SK-N-SH treated with all-trans-retinoic acid at 6 μM for 48 hours (cell line): ENCODE measurements at regions not wholly inside any gene's neighbourhood (a gene's known extent, or its start where the extent isn't known, plus 50 kb on each side); places are given as distances from the start of the nearest gene placed in this dataset.

Source experiments
- CSDC2 ChIP-seq: fragments of 250-450 bp; sonication (Bioruptor Pico); IDR thresholded peaks from 2 replicates; pipeline ENCODE4 v1.5.0; 2020; ENCODE audit warnings: mild to moderate bottlenecking, moderate library complexity
- RARB ChIP-seq: fragments of 250-450 bp; sonication (Bioruptor Pico); IDR thresholded peaks from 2 replicates; pipeline ENCODE4 v1.8.0; 2021; ENCODE audit warnings: mild to moderate bottlenecking, moderate library complexity
- ZFP3 ChIP-seq: fragments of 250-450 bp; sonication (Bioruptor Pico); IDR thresholded peaks from 2 replicates; pipeline ENCODE4 v1.5.0; 2020; ENCODE audit warnings: mild to moderate bottlenecking, moderate library complexity
- TF ChIP-seq, protein P1 (sequence below): fragments of 250-450 bp; sonication (Bioruptor Pico); IDR thresholded peaks from 2 replicates; pipeline ENCODE4 v1.5.0; 2020; ENCODE audit warnings: mild to moderate bottlenecking, moderate library complexity
- TF ChIP-seq, protein P2 (sequence below): fragments of 250-450 bp; sonication (Bioruptor Pico); IDR thresholded peaks from 2 replicates; pipeline ENCODE4 v1.5.1; 2020; ENCODE audit warnings: low read depth, mild to moderate bottlenecking, moderate library complexity
- TF ChIP-seq, protein P3 (sequence below): fragments of 250-450 bp; sonication (Bioruptor Pico); IDR thresholded peaks from 2 replicates; pipeline ENCODE4 v1.8.0; 2021; ENCODE audit warnings: low read depth, mild to moderate bottlenecking, moderate library complexity, borderline replicate concordance
- TF ChIP-seq, protein P4 (sequence below): fragments of 250-450 bp; sonication (Bioruptor Pico); IDR thresholded peaks from 2 replicates; pipeline ENCODE4 v1.8.0; 2020; ENCODE audit warnings: mild to moderate bottlenecking, moderate library complexity, borderline replicate concordance

DNA sequence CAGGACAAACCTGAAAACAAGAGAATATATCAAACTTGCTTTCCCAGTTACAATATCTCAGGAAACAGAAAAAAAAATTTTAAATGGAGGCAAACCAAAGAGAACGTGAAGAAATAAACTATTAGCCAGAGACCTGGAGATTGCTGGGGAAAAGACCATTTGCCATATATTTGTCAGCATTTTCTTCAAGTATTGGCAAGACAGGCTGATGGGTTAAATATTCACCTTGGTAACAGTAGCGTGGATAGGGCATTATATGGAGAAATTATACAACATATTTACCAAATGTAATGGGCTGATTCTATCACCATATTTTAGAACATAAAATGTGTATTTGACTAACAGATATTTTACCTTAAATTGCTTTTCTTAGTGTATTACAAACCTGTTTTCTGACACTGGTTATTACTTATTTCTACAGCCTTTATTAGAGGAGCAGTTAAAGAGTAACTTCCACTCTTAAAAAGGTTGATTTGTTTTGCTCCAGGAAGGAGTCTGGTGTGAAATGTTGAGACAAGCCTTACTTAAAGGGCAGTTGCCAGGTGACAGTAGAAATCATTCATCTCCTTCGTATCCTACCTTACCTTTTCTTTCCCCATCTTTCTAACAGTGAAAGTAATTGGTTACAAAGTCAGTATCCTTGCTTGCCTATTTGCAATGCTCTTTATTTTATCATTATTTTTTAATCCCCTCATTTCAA, 575.5 kb downstream of the GBA3 start:
- no peak for TF ChIP-seq ZFP3 (CRISPR knock-in tag)
- no peak for TF ChIP-seq CSDC2 (CRISPR knock-in tag)
- TF ChIP-seq, protein P1, sequence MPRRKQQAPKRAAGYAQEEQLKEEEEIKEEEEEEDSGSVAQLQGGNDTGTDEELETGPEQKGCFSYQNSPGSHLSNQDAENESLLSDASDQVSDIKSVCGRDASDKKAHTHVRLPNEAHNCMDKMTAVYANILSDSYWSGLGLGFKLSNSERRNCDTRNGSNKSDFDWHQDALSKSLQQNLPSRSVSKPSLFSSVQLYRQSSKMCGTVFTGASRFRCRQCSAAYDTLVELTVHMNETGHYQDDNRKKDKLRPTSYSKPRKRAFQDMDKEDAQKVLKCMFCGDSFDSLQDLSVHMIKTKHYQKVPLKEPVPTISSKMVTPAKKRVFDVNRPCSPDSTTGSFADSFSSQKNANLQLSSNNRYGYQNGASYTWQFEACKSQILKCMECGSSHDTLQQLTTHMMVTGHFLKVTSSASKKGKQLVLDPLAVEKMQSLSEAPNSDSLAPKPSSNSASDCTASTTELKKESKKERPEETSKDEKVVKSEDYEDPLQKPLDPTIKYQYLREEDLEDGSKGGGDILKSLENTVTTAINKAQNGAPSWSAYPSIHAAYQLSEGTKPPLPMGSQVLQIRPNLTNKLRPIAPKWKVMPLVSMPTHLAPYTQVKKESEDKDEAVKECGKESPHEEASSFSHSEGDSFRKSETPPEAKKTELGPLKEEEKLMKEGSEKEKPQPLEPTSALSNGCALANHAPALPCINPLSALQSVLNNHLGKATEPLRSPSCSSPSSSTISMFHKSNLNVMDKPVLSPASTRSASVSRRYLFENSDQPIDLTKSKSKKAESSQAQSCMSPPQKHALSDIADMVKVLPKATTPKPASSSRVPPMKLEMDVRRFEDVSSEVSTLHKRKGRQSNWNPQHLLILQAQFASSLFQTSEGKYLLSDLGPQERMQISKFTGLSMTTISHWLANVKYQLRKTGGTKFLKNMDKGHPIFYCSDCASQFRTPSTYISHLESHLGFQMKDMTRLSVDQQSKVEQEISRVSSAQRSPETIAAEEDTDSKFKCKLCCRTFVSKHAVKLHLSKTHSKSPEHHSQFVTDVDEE (CRISPR knock-in tag): no peak
- TF ChIP-seq, protein P2, sequence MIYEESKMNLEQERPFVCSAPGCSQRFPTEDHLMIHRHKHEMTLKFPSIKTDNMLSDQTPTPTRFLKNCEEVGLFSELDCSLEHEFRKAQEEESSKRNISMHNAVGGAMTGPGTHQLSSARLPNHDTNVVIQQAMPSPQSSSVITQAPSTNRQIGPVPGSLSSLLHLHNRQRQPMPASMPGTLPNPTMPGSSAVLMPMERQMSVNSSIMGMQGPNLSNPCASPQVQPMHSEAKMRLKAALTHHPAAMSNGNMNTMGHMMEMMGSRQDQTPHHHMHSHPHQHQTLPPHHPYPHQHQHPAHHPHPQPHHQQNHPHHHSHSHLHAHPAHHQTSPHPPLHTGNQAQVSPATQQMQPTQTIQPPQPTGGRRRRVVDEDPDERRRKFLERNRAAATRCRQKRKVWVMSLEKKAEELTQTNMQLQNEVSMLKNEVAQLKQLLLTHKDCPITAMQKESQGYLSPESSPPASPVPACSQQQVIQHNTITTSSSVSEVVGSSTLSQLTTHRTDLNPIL (CRISPR knock-in tag): no peak
- TF ChIP-seq, protein P3, sequence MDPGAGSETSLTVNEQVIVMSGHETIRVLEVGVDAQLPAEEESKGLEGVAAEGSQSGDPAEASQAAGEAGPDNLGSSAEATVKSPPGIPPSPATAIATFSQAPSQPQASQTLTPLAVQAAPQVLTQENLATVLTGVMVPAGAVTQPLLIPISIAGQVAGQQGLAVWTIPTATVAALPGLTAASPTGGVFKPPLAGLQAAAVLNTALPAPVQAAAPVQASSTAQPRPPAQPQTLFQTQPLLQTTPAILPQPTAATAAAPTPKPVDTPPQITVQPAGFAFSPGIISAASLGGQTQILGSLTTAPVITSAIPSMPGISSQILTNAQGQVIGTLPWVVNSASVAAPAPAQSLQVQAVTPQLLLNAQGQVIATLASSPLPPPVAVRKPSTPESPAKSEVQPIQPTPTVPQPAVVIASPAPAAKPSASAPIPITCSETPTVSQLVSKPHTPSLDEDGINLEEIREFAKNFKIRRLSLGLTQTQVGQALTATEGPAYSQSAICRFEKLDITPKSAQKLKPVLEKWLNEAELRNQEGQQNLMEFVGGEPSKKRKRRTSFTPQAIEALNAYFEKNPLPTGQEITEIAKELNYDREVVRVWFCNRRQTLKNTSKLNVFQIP (CRISPR knock-in tag): no peak
- no peak for TF ChIP-seq RARB (CRISPR knock-in tag)
- TF ChIP-seq, protein P4, sequence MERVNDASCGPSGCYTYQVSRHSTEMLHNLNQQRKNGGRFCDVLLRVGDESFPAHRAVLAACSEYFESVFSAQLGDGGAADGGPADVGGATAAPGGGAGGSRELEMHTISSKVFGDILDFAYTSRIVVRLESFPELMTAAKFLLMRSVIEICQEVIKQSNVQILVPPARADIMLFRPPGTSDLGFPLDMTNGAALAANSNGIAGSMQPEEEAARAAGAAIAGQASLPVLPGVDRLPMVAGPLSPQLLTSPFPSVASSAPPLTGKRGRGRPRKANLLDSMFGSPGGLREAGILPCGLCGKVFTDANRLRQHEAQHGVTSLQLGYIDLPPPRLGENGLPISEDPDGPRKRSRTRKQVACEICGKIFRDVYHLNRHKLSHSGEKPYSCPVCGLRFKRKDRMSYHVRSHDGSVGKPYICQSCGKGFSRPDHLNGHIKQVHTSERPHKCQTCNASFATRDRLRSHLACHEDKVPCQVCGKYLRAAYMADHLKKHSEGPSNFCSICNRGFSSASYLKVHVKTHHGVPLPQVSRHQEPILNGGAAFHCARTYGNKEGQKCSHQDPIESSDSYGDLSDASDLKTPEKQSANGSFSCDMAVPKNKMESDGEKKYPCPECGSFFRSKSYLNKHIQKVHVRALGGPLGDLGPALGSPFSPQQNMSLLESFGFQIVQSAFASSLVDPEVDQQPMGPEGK (CRISPR knock-in tag): no peak
